ENCODE measurements at regions not wholly inside any gene's neighbourhood (a gene's known extent, or its start where the extent isn't known, plus 50 kb on each side); places are given as distances from the start of the nearest gene placed in this dataset.

GRCh38 chr4:141580523-141580922, 55.9 kb upstream of the IL15 start:
- Mint-ChIP-seq H3K4me3 (no peak overlapping the region), H3K9me3 (no peaks in the 10 kb centered on the region), H3K36me3 (no peaks in the 10 kb centered on the region), H3K27ac (no peak overlapping the region), H3K4me1 (no peaks in the 10 kb centered on the region)
- no peak for DNase-seq (ENCODE audit: low spot score in 2 of 2)
- ATAC-seq, result no peak

Measured in stimulated activated effector memory CD8-positive, alpha-beta T cell treated with anti-CD3 and anti-CD28 coated beads, Interleukin-12 subunit alpha, Interleukin-12 subunit beta, amount 100 ng/mL, for 72 hours (primary cell).